MM.1S (cell line): ENCODE measurements at regions not wholly inside any gene's neighbourhood (a gene's known extent, or its start where the extent isn't known, plus 50 kb on each side); places are given as distances from the start of the nearest gene placed in this dataset.

ENCODE experiments used
- DNase-seq: peaks from one replicate; pipeline ENCODE4 v3.0.0-alpha.2; 2015
- H2AFZ ChIP-seq: fragments of 300-600 bp; sonication (generic); 2 replicates; pipeline ENCODE4 v1.6.0; 2016; ENCODE audit warnings: antibody characterized with exemption, low read length
- H3F3A ChIP-seq: fragments of 300-600 bp; sonication (generic); 2 replicates; pipeline ENCODE4 v1.6.1; 2016; ENCODE audit warnings: mild to moderate bottlenecking, antibody characterized with exemption, low read length, moderate library complexity, mixed read lengths; ENCODE audit not compliant: insufficient read depth
- H3K27ac ChIP-seq: fragments of 300-600 bp; sonication (generic); 2 replicates; pipeline ENCODE4 v1.5.1; 2016; ENCODE audit warnings: mild to moderate bottlenecking, low read length
- H3K27me3 ChIP-seq: fragments of 300-600 bp; sonication (generic); replicated peaks from 2 replicates; pipeline ENCODE4 v1.6.0; 2016; ENCODE audit warnings: low read length; ENCODE audit not compliant: insufficient read depth
- H3K36me3 ChIP-seq: fragments of 300-600 bp; sonication (generic); replicated peaks from 2 replicates; pipeline ENCODE4 v1.6.1; 2016; ENCODE audit warnings: mild to moderate bottlenecking, low read length, mixed read lengths; ENCODE audit not compliant: insufficient read depth
- H3K4me1 ChIP-seq: fragments of 300-600 bp; sonication (generic); 2 replicates; pipeline ENCODE4 v1.6.1; 2016; ENCODE audit warnings: low read length, mixed read lengths
- H3K4me2 ChIP-seq: fragments of 300-600 bp; sonication (generic); 2 replicates; pipeline ENCODE4 v1.6.0; 2016; ENCODE audit warnings: low read depth, low read length
- H3K4me3 ChIP-seq: fragments of 300-600 bp; sonication (generic); 2 replicates; pipeline ENCODE4 v1.5.1; 2016; ENCODE audit warnings: low read length, mixed read lengths
- H3K79me2 ChIP-seq: fragments of 300-600 bp; sonication (generic); 2 replicates; pipeline ENCODE4 v1.6.1; 2016; ENCODE audit warnings: mixed run types, low read length, mixed read lengths
- H3K9ac ChIP-seq: fragments of 300-600 bp; sonication (generic); 2 replicates; pipeline ENCODE4 v1.6.1; 2016; ENCODE audit warnings: low read length, mixed read lengths
- H3K9me2 ChIP-seq: fragments of 300-600 bp; sonication (generic); replicated peaks from 2 replicates; pipeline ENCODE4 v1.6.1; 2016; ENCODE audit warnings: mild to moderate bottlenecking, low read length, mixed read lengths; ENCODE audit not compliant: insufficient read depth
- H3K9me3 ChIP-seq: fragments of 300-600 bp; sonication (generic); replicated peaks from 2 replicates; pipeline ENCODE4 v1.6.1; 2016; ENCODE audit warnings: mild to moderate bottlenecking, low read length, mixed read lengths; ENCODE audit not compliant: insufficient read depth
- H4K20me1 ChIP-seq: fragments of 300-600 bp; sonication (generic); 2 replicates; pipeline ENCODE4 v1.6.1; 2016; ENCODE audit warnings: mild to moderate bottlenecking, low read length, moderate library complexity, mixed read lengths; ENCODE audit not compliant: insufficient read depth
- EZH2 ChIP-seq: fragments of 300-600 bp; sonication (generic); optimal IDR thresholded peaks from 2 replicates; pipeline ENCODE3; 2017; ENCODE audit warnings: low read depth, mild to moderate bottlenecking, antibody characterized with exemption, low read length, mixed read lengths
- EZH2phosphoT487 ChIP-seq: fragments of 300-600 bp; sonication (generic); IDR thresholded peaks from 2 replicates; pipeline ENCODE4 v1.6.1; 2018; ENCODE audit warnings: antibody characterized with exemption, low read length
- TF ChIP-seq, protein P1 (sequence below): fragments of 300-600 bp; sonication (generic); IDR thresholded peaks from 2 replicates; pipeline ENCODE4 v1.5.1; 2016; ENCODE audit warnings: antibody characterized with exemption, low read length, mixed read lengths

DNA sequence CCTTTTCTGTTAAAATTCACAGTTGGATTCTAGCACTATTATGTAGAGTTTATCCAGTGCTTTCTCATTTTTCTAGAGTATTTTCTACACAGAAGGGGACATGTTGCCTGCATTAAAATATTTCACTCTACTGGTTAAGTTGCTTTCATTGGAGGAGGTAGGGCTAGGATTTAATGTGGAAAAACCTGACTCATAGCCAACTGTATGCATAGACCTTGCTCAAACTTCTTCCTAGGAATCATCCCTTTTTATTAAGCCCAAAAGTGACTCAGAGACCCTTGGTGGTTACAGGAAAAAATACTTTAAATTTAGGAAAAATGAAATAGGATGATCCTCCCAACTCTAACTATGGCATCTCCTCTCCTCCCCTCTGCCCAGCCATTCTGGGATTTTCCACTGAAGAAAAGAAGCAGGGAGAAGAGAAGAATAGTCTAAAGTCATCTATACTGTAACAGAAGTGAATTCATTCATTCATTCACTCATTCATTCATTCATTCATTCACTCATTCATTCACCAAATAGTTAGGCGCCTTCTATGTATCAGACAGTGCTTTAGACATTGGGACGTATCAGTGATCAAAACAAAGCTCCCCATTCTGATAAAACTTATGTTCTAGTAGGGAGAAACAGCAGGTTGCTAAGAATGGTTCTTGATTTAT is 109.0 kb upstream of the HTR2A start:
- no peaks in the 10 kb centered on the region for H3K36me3 ChIP-seq
- no peak overlapping the region for H3K9ac ChIP-seq
- no peak overlapping the region for H3K4me3 ChIP-seq
- no peaks in the 10 kb centered on the region for H3F3A ChIP-seq
- no peak overlapping the region for H2AFZ ChIP-seq
- H4K20me1 ChIP-seq = no peaks in the 10 kb centered on the region
- no peak overlapping the region for H3K27ac ChIP-seq
- no peaks in the 10 kb centered on the region for H3K9me3 ChIP-seq
- DNase-seq = no peak
- TF ChIP-seq, protein P1, sequence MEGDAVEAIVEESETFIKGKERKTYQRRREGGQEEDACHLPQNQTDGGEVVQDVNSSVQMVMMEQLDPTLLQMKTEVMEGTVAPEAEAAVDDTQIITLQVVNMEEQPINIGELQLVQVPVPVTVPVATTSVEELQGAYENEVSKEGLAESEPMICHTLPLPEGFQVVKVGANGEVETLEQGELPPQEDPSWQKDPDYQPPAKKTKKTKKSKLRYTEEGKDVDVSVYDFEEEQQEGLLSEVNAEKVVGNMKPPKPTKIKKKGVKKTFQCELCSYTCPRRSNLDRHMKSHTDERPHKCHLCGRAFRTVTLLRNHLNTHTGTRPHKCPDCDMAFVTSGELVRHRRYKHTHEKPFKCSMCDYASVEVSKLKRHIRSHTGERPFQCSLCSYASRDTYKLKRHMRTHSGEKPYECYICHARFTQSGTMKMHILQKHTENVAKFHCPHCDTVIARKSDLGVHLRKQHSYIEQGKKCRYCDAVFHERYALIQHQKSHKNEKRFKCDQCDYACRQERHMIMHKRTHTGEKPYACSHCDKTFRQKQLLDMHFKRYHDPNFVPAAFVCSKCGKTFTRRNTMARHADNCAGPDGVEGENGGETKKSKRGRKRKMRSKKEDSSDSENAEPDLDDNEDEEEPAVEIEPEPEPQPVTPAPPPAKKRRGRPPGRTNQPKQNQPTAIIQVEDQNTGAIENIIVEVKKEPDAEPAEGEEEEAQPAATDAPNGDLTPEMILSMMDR = no peak
- TF ChIP-seq EZH2 (no peak), EZH2phosphoT487 (no peak)
- no peak overlapping the region for H3K4me2 ChIP-seq
- no peaks in the 10 kb centered on the region for H3K79me2 ChIP-seq
- H3K27me3 ChIP-seq = no peaks in the 10 kb centered on the region
- no peaks in the 10 kb centered on the region for H3K9me2 ChIP-seq
- H3K4me1 ChIP-seq = no peaks in the 10 kb centered on the region

DNA sequence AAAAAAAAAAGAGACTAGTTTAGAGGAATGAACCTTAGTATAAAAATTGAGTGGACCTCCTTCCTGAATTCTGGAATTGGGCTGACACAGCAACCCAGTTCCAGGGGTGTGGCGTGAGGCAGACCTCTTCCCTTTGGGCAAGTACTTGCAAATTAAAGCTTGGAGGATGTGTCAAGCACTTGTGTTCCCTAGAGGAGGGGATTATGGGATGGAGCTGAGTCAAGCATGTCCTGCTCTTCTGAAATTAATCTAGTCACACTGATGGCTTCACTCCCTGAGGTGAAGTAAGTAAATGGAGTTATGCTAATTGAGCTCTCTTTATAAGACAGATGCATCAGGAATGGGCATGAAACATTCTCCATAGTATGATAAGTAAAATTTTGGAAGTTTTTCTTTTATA is 107.7 kb upstream of the HTR2A start:
- Histone ChIP-seq H3K36me3 (no peaks in the 10 kb centered on the region), H3K9me3 (no peaks in the 10 kb centered on the region), H3K79me2 (no peaks in the 10 kb centered on the region), H3K4me2 (no peak overlapping the region), H3K4me1 (no peaks in the 10 kb centered on the region), H3F3A (no peaks in the 10 kb centered on the region), H3K9ac (no peak overlapping the region), H3K27me3 (no peaks in the 10 kb centered on the region), H3K9me2 (no peaks in the 10 kb centered on the region), H3K27ac (no peak overlapping the region), H3K4me3 (no peak overlapping the region), H2AFZ (no peak overlapping the region), H4K20me1 (no peaks in the 10 kb centered on the region)
- DNase-seq = no peak
- TF ChIP-seq, protein P1 = no peak

- Histone ChIP-seq H3K4me3 (no peak overlapping the region), H3K27ac (no peak overlapping the region), H3K79me2 (no peaks in the 10 kb centered on the region), H3K9me2 (no peaks in the 10 kb centered on the region), H3K9ac (no peak overlapping the region), H3K36me3 (no peaks in the 10 kb centered on the region), H3K4me1 (no peaks in the 10 kb centered on the region), H3F3A (no peaks in the 10 kb centered on the region), H3K27me3 (no peaks in the 10 kb centered on the region), H4K20me1 (no peaks in the 10 kb centered on the region), H2AFZ (no peak overlapping the region), H3K4me2 (no peak overlapping the region), H3K9me3 (no peaks in the 10 kb centered on the region)
- TF ChIP-seq, protein P1 = no peak
- no peak for TF ChIP-seq EZH2phosphoT487
- no peak for TF ChIP-seq EZH2
- no peak for DNase-seq
These were observed 107.2 kb upstream of the HTR2A start for GRCh38 chr13:47004027-47004426.
